HG02763 (cell line): ENCODE measurements at regions not wholly inside any gene's neighbourhood (a gene's known extent, or its start where the extent isn't known, plus 50 kb on each side); places are given as distances from the start of the nearest gene placed in this dataset.

ENCODE experiments used
- ATAC-seq: cut with Tn5 transposase; IDR thresholded peaks from one replicate; pipeline ENCODE4 v1.9.1; 2021; ENCODE audit warnings: mild to moderate bottlenecking, moderate library complexity; ENCODE audit not compliant: unreplicated experiment

GRCh38 chr5:1669276-1670155 lies 130.1 kb downstream of the MRPL36 start:
- ATAC-seq = no peak

DNA sequence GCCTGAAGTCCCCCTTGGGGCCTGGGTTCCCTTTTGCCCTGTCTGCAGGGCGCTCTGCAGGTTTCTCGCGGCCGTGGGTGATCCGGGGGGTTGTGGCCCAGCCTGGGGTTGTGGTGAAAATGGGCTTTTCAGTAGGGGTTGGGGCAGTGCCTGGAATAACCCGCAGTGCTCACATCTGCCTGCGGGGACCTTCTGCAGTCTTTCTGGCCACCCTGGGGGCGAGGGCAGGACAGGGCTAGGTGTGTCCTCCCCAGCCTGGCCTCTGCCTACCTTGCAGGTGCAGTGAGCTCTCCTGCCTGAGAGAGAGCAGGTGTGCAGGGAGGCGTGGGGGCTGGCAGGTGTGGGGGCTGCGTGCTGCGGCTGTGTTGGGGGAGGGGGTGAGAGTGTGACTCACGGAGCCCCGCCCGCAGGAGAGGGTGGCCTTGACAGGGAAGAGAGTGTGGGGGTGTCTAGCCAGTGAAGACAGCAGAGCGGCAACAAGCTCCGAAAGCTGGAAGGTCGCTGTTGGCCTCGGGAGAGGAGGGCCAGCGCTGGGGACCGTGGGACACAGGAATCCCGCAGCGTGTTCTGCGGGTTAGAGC lies 131.4 kb downstream of the MRPL36 start:
- ATAC-seq = no peak

DNA sequence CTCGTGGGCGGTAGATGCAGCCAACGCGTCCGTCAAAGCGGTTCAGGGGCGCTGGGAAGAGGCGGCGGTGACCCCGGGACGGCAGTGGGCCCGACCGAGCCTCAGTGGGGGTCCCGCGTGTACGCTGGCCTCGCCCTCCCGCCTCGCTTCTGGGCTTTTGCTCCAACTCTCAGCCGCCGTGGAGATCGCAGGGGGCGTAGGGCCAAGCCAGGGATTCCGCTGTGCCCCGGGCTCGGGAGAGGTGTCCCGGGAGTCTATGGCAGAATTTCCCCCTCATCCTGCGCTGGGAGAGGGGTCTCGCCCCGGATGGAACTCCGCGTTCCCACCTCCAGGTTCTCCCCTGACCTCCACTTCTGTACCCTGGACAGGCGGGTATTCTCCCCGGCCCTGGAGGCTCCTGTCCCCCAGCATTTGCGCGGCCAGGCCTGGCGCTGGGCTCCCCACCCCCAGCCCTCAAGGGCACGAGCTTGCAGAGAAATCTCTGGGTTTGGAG lies 131.9 kb downstream of the MRPL36 start:
- no peak for ATAC-seq

- ATAC-seq = no peak
Observed at GRCh38 chr5:1666812-1667588, 132.6 kb downstream of the MRPL36 start.

DNA sequence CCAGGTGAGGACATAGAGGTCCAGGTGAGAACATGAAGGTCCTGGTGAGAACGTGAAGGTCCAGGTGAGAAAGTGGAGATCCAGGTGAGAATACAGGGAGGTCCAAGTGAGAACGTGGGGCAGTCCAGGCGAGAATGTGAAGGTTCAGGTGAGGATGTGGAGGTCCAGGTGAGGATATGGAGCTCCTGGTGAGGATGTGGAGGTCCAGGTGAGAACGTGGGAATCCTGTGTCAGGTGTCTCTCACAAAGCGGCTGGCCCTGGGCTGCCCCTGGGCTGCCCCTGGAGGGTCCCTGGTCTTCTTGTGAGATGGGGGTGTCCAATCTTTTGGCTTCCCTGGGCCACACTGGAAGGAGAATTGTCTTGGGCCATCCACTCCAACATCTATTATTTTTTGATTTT lies 133.4 kb downstream of the MRPL36 start:
- ATAC-seq = no peak

- no peak for ATAC-seq
Observed at GRCh38 chr5:1665803-1666202, 133.8 kb downstream of the MRPL36 start.

GRCh38 chr5:1665231-1665630 lies 134.4 kb downstream of the MRPL36 start:
- no peak for ATAC-seq

DNA sequence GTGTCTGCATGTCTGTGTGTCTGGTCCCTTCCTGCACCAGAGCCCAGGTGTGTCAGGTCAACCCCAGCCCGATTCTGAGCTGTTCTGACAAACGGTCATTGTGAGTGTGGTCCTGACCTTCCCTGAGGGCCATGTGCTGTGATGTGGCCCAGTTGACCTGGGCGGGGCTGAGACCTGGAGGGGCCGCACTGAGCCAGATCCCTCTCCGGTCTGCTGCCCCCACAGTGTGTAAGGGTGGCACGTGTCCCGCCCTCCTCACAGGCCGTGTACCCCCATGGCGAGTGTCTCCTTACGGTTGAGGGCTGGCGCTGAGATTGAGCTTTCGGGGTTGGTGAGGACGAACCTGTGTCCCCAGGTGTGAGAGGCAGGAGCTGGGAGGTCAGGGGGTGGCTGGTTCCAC lies 136.5 kb downstream of the MRPL36 start:
- no peak for ATAC-seq

DNA sequence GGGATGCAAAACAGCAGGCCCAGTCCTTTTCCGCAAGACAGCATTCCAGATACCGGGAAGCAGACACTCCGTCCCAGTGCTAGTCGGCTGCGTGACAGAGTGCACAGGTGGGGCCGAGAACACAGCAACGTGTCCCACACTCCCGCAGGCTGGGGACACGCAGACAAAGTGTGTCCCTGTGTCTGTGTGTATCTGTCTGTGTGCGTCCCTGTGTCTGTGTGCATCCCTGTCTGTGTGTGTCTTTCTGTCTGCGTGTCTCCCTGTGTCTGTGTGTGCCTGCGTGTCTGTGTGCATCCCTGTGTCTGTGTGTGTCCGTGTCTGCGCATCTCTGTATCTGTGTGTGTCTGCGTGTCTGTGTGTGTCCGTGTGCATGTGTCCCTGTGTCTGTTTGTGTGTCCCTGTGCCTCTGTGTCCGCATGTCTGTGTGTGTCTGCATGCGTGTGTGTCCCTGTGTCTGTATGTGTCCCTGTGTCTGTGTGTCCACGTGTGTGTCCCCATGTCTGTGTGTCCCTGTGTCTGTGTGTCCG lies 137.0 kb downstream of the MRPL36 start:
- ATAC-seq = no peak

- no peak for ATAC-seq
Observed at GRCh38 chr5:1661831-1662558, 137.6 kb downstream of the MRPL36 start.

DNA sequence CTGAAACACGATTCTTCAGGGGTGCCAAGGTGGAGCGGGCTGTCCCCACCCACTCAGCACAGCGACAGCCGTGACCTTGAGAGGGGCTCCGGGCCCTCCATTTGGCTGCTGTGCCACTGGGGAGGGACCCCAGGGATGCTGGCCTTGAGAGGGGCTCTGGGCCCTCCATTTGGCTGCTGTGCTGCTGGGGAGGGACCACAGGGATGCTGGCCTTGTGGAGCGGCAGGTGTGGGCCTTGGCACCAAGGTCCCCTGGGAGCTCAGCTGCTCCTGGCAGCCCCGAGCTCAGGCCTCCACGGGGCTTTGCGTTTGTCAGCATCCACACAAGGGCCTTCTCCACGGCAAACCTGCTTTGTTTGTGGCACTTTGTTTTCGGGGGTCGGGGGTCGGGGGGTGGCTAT lies 137.6 kb upstream of the LPCAT1 start:
- no peak for ATAC-seq

DNA sequence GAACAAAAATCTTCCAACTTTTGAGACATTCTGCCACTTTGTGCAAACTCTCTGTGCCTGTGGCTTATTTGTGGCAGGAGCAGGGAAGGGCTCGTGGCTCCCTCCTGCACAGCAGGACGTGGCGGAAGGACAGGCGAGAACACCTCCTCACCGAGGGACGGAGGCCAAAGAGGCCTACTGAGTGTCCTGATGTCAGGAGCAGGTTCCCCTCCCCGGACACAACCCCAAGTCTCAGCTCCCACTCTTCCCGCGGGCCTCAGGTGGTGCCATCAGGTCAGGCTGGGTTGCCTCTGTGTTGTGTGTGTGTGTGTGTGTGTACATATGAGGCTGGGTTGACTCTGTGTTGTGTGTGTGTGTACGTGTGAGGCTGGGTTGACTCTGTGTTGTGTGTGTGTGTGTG lies 136.8 kb upstream of the LPCAT1 start:
- no peak for ATAC-seq

DNA sequence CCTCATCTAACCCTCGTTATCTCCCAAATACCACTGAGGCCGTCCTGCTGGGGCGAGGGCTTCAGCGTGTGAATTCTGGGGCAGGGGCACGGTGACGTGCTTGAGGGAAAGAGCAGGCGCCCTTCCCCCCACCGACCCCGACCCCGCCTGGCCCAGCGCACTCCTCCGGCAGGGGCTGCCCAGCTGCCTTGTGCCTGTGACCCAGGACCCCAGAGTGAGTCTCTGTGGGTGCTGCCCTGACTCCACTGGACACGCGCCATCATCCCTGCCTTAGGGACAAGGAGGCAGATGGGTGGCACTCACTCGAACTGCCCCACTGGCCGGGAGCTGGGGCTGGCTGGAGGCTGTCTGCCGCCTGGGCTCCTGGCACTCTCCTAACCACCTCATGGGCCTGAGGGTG lies 136.2 kb upstream of the LPCAT1 start:
- ATAC-seq = no peak

GRCh38 chr5:1659100-1659981 lies 135.6 kb upstream of the LPCAT1 start:
- no peak for ATAC-seq

DNA sequence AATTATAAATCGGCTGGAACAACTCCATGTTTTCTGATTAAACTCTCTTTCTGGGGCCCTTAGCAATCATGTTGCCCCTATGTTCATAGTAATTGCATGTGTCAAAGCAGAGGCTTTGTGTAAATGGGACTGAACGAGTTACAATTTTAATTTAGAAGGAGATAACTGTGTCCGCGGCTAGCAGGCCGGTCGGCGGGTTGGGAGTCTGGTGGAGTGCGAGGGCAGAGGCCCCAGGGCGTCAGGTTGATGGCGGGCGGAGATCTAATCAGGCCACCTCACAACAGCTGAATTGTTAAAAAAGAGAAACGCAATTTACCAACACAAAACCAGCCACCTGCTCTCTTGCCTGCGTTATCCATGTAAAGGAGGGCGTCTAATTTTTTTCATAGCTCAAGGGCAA lies 134.9 kb upstream of the LPCAT1 start:
- ATAC-seq = no peak

DNA sequence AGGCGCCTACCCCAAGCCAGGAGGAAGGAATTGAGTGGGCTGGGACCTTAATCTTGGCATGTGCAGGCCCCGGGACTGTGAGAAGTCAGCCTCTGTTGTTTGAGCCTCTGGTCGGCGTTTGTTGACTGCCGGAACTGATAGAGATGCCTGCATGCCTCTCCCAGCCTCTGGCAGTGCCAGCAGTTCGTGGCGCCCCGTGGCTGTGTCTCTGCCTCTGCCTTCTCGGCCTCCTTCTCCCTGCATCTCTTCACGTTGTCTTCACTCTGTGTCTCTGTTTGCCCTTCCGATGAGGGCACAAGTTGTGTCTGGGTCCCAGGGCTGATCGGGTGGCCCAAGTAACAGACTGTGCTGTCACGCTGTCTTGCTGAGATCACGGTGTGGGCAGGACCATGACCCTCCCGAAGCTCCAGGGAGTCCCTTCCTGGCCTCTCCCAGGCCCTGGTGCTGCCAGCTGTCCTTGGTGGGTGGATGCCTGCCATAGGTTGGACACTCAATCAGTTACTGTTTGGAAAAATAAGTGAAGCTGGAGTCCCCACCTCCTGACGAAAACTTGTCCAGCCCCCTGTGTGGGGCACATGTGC lies 133.5 kb upstream of the LPCAT1 start:
- no peak for ATAC-seq

DNA sequence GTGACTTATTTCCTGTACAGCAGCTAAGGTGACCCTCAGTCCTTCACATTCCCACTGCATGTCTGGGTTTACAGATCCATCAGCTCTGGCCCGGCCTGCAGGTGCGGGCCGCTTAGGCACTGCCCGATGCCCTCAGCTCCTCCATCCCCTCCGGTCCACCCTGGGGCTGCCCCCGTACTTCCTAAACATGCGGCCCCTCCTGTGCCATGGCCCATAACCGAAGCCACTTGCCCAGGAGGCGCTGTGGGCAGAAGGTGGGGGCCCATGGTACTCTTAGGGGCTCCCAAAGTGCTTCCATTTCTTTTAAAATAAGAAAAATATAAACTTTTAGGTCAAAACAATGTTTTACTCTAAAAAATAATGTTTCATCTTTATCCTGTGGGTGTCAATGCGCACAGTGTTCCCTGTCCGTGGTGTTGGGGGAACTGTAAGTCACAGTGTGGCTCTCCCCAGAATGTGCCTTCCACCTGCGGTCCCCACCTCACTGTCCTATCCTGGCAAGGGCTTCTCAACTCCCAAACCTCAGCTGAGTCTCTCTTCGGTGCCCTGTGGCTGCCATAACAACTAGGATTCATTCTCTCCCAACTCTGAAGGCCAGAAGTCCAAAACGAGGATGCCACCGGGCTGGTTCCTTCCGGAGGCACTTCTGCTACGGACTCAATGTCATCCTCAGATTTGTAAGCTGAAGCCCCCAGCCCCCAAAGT lies 132.7 kb upstream of the LPCAT1 start:
- ATAC-seq = no peak

- no peak for ATAC-seq
Observed at GRCh38 chr5:1655496-1656270, 131.9 kb upstream of the LPCAT1 start.
